Endothelial cell of umbilical vein (primary cell): ENCODE measurements at regions not wholly inside any gene's neighbourhood (a gene's known extent, or its start where the extent isn't known, plus 50 kb on each side); places are given as distances from the start of the nearest gene placed in this dataset.

Experiments
- BruUV-seq: library from RNA; stranded (reverse); fragments of 400-500 nt; replicated peaks from 2 replicates; lab custom pipeline; 2021; lab: Mats Ljungman, UMichigan
- CTCF ChIA-PET: fragments of 300-600, 350-600 bp; sonication (Branson Sonifier 250); formaldehyde crosslinking; loops from one replicate; lab custom pipeline; 2021; ENCODE audit warnings: antibody characterized with exemption, inconsistent platforms; lab: Charles Lee
- POLR2A ChIA-PET: fragments of 300-600, 350-600 bp; sonication (Branson Sonifier 250); formaldehyde crosslinking; loops from one replicate; lab custom pipeline; 2021; ENCODE audit warnings: antibody characterized with exemption, inconsistent platforms; lab: Charles Lee
- DNase-seq: peaks from one replicate; pipeline ENCODE4 v3.0.0-alpha.2; 2011; ENCODE audit warnings: low read depth, low spot score
- FAIRE-seq: peaks from 2 replicates; lab custom pipeline; 2011; peaks lifted over from hg19 to GRCh38; lab: Jason Lieb, UNC
- H2AFZ ChIP-seq: 2 replicates; pipeline ENCODE4 v1.6.0; 2012; ENCODE audit warnings: low read depth, low read length, control low read depth, inconsistent platforms
- H3K27ac ChIP-seq: 2 replicates; pipeline ENCODE4 v1.5.1; 2011; ENCODE audit warnings: low read depth, mild to moderate bottlenecking, control low read depth, low read length, moderate library complexity; ENCODE audit not compliant: insufficient read depth
- H3K27me3 ChIP-seq, 2 experiments: 2 replicates each; pipeline versions ENCODE4 v1.6.0 to v1.6.1; 2011; ENCODE audit warnings: low read length in 2 of 2, mixed read lengths in 1 of 2; ENCODE audit not compliant: control insufficient read depth in 2 of 2, insufficient read depth in 2 of 2
- H3K36me3 ChIP-seq, 2 experiments: 2 replicates in 1 of 2; 3 replicates in 1 of 2; pipeline ENCODE4 v1.5.1; 2011; ENCODE audit warnings: low read length in 2 of 2, mild to moderate bottlenecking in 1 of 2, moderate library complexity in 1 of 2; ENCODE audit not compliant: control insufficient read depth in 2 of 2, insufficient read depth in 2 of 2; ENCODE audit errors: extremely low read depth in 1 of 2
- H3K4me1 ChIP-seq: 3 replicates; pipeline ENCODE4 v1.5.1; 2011; ENCODE audit warnings: mild to moderate bottlenecking, low read length; ENCODE audit not compliant: control insufficient read depth, insufficient read depth; ENCODE audit errors: extremely low read depth
- H3K4me2 ChIP-seq: 2 replicates; pipeline ENCODE4 v1.6.1; 2011; ENCODE audit warnings: low read length, control low read depth, mixed read lengths; ENCODE audit not compliant: insufficient read depth
- H3K4me3 ChIP-seq, 3 experiments: fragments of 200-600 bp in 1 of 3; sonication (generic), shearing (Covaris generic) in 1 of 3; replicated peaks in 1 of 3; 2 replicates each; pipeline ENCODE4 v1.5.1; 2011 to 2016; ENCODE audit warnings: control low read depth in 3 of 3, low read length in 3 of 3, mild to moderate bottlenecking in 2 of 3, inconsistent platforms in 1 of 3, low read depth in 1 of 3, moderate library complexity in 1 of 3; ENCODE audit not compliant: insufficient read depth in 1 of 3
- H3K79me2 ChIP-seq: 2 replicates; pipeline ENCODE4 v1.6.0; 2012; ENCODE audit warnings: low read length, inconsistent platforms; ENCODE audit not compliant: control insufficient read depth, insufficient read depth
- H3K9ac ChIP-seq: replicated peaks from 2 replicates; pipeline ENCODE3; 2011; ENCODE audit warnings: low read length, control low read depth; ENCODE audit not compliant: insufficient read depth; ENCODE audit errors: extremely low read depth
- H3K9me1 ChIP-seq: replicated peaks from 3 replicates; pipeline ENCODE4 v1.6.0; 2011; ENCODE audit warnings: mild to moderate bottlenecking, low read length; ENCODE audit not compliant: control insufficient read depth, insufficient read depth; ENCODE audit errors: extremely low read depth
- H3K9me3 ChIP-seq: replicated peaks from 2 replicates; pipeline ENCODE4 v1.5.1; 2012; ENCODE audit warnings: low read length, inconsistent platforms; ENCODE audit not compliant: control insufficient read depth, insufficient read depth
- H4K20me1 ChIP-seq: replicated peaks from 2 replicates; pipeline ENCODE3; 2011; ENCODE audit warnings: mild to moderate bottlenecking, low read length; ENCODE audit not compliant: control insufficient read depth, insufficient read depth; ENCODE audit errors: extremely low read depth
- CTCF ChIP-seq, 2 donors: IDR thresholded peaks; 1 replicate in 1 of 2; 2 replicates in 1 of 2; pipeline ENCODE4 v1.5.1; 2011; ENCODE audit warnings: low read length in 2 of 2, mild to moderate bottlenecking in 2 of 2, moderate library complexity in 2 of 2, control low read depth in 1 of 2, inconsistent platforms in 1 of 2, low read depth in 1 of 2; ENCODE audit not compliant: insufficient read depth in 1 of 2; ENCODE audit errors: extremely low read depth in 1 of 2
- FOS ChIP-seq: IDR thresholded peaks from 2 replicates; pipeline ENCODE4 v1.6.1; 2011; ENCODE audit warnings: mild to moderate bottlenecking, low read length, moderate library complexity, borderline replicate concordance; ENCODE audit not compliant: insufficient read depth
- GATA2 ChIP-seq: IDR thresholded peaks from 2 replicates; pipeline ENCODE4 v1.7.0; 2011; ENCODE audit warnings: low read depth, mild to moderate bottlenecking, moderate library complexity, mixed read lengths, low read length; ENCODE audit not compliant: insufficient read length, insufficient read depth
- MAX ChIP-seq: IDR thresholded peaks from 2 replicates; pipeline ENCODE4 v1.6.1; 2011; ENCODE audit not compliant: insufficient read depth, insufficient read length
- POLR2A ChIP-seq: IDR thresholded peaks from 2 replicates; pipeline ENCODE4 v1.6.1; 2012; ENCODE audit warnings: low read depth, mild to moderate bottlenecking, control low read depth, low read length
- POLR2AphosphoS5 ChIP-seq: IDR thresholded peaks from 2 replicates; pipeline ENCODE4 v1.6.1; 2012; ENCODE audit warnings: low read depth, mild to moderate bottlenecking, control low read depth, low read length, moderate library complexity; ENCODE audit not compliant: insufficient read depth
- dilution Hi-C: fragments of 300-500 bp; cut with MboI; formaldehyde crosslinking; loops from one replicate; pipeline ENCODE4 v1.15.0; 2019; ENCODE audit warnings: low sequenced_read_pairs; ENCODE audit not compliant: extremely low pct_ligation_motif_present
- intact Hi-C: fragments of 100-400 bp; cut with micrococcal nuclease; formaldehyde crosslinking; loops from one replicate; pipeline ENCODE4 v1.10.0; 2022

GRCh38 chr7:17460665-17461064 lies 162.2 kb downstream of the AHR start:
- no peak for TF ChIP-seq MAX
- TF ChIP-seq CTCF (IDR thresholded peaks at IDR 0.05; ENCODE audit: extremely low read depth in 1 of 2, insufficient read depth in 1 of 2, low read depth in 1 of 2, low read length in 2 of 2): no peak
- no peak for TF ChIP-seq FOS
- TF ChIP-seq POLR2AphosphoS5: no peak
- TF ChIP-seq POLR2A: no peak
- no peak for TF ChIP-seq GATA2
- Histone ChIP-seq H3K79me2 (no peaks in the 10 kb centered on the region), H2AFZ (no peak overlapping the region), H4K20me1 (no peaks in the 10 kb centered on the region), H3K9ac (no peak overlapping the region), H3K27me3 (no peaks in the 10 kb centered on the region), H3K36me3 (no peaks in the 10 kb centered on the region), H3K4me2 (no peak overlapping the region), H3K4me1 (peaks cover 7% of the 10 kb centered on the region), H3K4me3 (no peak overlapping the region), H3K9me3 (no peaks in the 10 kb centered on the region), H3K27ac (no peak overlapping the region), H3K9me1 (no peaks in the 10 kb centered on the region)
- DNase-seq (no peak), FAIRE-seq (no peak)
- intact Hi-C loops: loop anchor here (5.0 kb wide), 1 partner anchor 158 kb away; no protein-coding TSS in a partner anchor
- ChIA-PET POLR2A (no interaction called here), CTCF (interaction anchor here (0.6 kb wide), 1 partner anchor 97 kb away, joined by 3 read pairs; no protein-coding TSS in a partner anchor)
- dilution Hi-C loops: no loop called here
- no TSS peak for BruUV-seq
